ENCODE measurements at regions not wholly inside any gene's neighbourhood (a gene's known extent, or its start where the extent isn't known, plus 50 kb on each side); places are given as distances from the start of the nearest gene placed in this dataset.
A peak's percentile ranks its signal among the peaks of the same experiment; 100 is the strongest.
"Not testable (repeated sequence)": the region's sequence is repeated elsewhere in the genome, so short reads cannot be mapped to it uniquely, and the experiment has no call there.

DNA sequence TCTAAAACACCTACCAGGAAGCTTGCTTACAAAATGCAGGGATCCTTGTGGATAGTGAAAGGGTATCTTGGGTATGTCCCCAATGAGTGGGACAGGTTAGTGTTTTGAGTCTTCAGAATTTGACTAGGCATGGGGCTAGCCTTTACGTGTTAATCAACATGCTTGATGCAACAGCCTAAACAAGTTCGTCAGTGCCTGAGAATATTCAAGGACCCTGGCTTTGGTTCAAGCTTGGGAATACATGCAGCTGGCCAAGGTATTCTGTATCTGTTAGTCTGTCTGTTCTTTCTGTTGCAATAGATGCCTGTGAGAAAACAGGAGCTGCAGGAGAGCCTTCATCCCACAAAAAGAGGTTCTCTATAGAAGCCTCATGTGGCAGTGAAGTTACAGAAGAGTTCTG is 149.5 kb downstream of the CCNG2 start:
- DNase-seq (ENCODE audit: low read depth) = no peak

DNA sequence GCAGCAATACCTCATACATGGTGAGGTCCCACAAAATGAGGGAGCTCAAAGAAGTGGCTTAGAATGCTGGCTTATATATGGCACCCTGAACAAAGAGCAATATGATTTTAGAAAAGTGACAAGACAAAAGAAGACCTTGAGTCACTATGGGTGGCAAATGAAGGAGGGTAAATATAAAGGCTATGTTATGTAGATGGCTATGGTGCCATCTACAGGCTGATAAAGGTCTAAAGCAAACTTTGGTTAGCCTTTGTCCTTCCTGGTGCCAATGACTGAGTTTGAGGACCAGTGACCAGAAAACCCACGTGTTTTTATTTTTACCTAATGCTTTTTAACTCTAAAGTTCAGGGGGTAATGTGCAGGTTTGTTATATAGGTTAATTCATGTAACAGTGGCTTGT is 151.8 kb downstream of the CCNG2 start:
- peak; percentile 25 for DNase-seq (ENCODE audit: low read depth)

DNA sequence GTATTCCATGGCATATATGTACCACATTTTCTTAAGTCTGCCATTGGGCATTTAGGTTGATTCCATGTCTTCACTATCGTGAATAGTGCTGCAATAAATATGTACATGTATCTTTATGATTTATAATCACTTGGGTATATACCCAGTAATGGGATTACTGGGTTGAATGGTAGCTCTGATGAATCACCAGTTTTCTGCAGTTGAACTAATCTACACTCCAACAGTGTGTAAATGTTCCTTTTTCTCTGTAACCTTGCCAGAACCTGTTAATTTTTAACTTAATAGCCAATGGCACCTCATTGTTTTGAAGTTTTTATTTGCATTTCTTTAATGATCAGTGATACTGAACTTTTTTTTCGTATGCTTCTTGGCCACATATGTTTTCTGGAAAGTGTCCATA is 152.5 kb downstream of the CCNG2 start:
- no peak for DNase-seq (ENCODE audit: low read depth)

- no peak for DNase-seq (ENCODE audit: low read depth)
Measured at GRCh38 chr4:77310931-77311330, 153.9 kb downstream of the CCNG2 start.

DNA sequence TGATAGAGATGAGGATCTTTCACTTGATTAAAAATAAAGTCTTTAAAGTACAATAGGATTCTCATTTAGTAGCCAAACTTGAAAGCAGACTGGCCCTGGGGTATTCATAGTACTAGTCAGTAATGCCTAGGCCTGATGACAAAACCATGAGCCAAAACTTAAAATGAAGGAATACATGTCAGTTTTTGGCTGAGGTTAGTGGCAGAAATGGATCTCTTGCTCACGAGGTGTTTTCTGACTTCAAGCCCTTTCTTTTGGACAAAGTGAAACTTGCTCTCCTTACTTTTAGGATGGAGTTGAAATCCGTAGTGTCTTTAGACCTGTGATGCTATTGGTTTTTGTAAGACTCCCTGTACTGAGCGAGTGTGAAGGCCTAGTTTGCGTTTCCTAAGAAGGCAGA is 157.7 kb downstream of the CCNG2 start:
- no peak for DNase-seq (ENCODE audit: low read depth)

GRCh38 chr4:77327151-77327550 is 170.1 kb downstream of the CCNG2 start:
- DNase-seq (ENCODE audit: low read depth) = no peak

DNA sequence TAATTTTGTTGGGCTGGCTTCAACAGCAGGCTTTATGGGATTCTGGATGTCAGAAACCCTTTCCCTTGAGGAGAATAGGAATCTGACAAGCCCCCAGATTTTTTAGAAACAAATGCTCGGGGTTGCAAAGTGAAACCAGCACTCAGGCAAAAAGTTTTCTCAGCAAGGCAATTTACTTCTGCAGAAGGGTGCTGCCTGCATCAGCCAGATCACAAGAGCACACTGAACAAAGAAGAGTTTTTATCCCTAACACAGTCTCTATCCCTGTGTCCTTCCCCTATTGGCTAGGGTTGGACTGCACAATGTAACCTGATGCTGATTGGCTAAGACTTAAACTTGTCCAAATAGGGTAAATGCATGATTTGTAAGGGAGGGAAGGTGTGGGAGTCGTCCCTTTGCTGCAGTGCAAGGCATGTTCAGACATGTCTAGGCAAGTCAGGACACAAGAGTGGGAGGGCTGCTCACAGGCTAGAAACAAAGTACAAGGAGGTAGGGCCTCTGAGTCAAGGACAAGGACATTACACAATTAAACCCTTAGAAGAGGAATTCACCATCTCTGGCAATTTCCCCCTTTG is 175.8 kb downstream of the CCNG2 start:
- no peak for DNase-seq (ENCODE audit: low read depth)

GRCh38 chr4:77336411-77337142 is 179.6 kb downstream of the CCNG2 start:
- no peak for DNase-seq (ENCODE audit: low read depth)

GRCh38 chr4:77342170-77342810 is 185.3 kb downstream of the CCNG2 start:
- DNase-seq (ENCODE audit: low read depth) = no peak

DNA sequence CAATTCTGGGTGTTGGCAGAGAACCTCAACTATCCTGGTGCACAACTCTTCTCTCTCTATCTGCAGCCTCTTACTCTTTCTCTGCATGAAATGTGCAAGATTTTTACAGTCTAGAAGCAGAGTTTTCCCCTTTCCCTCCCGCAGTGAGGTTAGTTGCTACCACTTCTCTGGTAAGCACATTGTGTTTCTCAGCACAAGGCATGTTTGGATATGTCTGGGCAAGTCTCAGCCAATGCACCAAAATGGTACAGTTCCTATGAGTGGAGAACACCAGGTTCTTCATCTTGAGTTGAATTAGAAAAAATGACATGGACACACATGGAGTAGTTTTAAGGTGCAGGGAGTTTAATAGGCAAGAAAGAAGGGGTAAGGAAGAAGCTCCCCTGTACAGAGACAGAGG is 187.0 kb downstream of the CCNG2 start:
- DNase-seq (ENCODE audit: low read depth) = no peak

GRCh38 chr4:77344784-77345183 is 187.8 kb downstream of the CCNG2 start:
- DNase-seq (ENCODE audit: low read depth) = no peak

DNA sequence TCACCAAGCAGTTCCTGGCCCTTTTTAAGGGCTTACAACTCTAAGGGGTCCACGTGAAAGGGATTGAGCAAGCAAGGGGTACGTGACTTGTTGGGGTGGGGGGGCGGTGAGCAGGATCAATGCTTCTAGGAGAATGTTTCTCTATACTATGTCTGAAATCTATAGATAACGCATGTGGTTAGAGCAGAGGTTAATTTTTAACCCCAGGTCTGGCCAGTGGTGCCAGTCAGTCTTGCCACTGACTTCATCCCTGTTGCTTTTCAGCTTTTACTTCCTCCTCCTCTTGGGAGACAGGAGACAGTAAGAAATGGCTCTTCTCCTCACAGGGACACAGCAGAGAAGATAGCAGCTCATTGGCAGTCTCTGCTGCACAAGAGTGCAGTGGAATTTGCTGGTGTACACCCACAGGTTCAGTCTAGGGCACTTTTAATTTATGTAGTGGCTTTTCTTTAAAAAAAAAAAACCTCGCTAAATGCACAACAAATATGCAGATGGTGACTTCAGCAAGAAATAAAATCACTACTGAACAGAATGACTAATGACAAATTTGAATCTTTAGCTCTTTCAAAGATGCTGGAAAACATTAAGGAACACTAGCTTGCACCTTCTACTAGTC is 190.5 kb downstream of the CCNG2 start:
- no peak for DNase-seq (ENCODE audit: low read depth)

- no peak for DNase-seq (ENCODE audit: low read depth)
Measured at GRCh38 chr4:77348815-77349214, 191.8 kb downstream of the CCNG2 start.

- no peak for DNase-seq (ENCODE audit: low read depth)
Measured at GRCh38 chr4:77349364-77349763, 192.4 kb downstream of the CCNG2 start.

- no peak for DNase-seq (ENCODE audit: low read depth)
Measured at GRCh38 chr4:77349796-77350195, 192.8 kb downstream of the CCNG2 start.

GRCh38 chr4:77352192-77352591 is 195.2 kb downstream of the CCNG2 start:
- DNase-seq (ENCODE audit: low read depth) = no peak

GRCh38 chr4:77353724-77354315 is 196.8 kb downstream of the CCNG2 start:
- not testable (repeated sequence) for DNase-seq (ENCODE audit: low read depth)

GRCh38 chr4:77354550-77354949 is 197.5 kb downstream of the CCNG2 start:
- DNase-seq (ENCODE audit: low read depth) = no peak

GRCh38 chr4:77355731-77356130 is 198.7 kb downstream of the CCNG2 start:
- DNase-seq (ENCODE audit: low read depth) = no peak

- peak; percentile 15 for DNase-seq (ENCODE audit: low read depth)
Measured at GRCh38 chr4:77358315-77358928, 201.4 kb downstream of the CCNG2 start.

GRCh38 chr4:77360451-77360850 is 203.4 kb downstream of the CCNG2 start:
- DNase-seq (ENCODE audit: low read depth) = no peak

DNA sequence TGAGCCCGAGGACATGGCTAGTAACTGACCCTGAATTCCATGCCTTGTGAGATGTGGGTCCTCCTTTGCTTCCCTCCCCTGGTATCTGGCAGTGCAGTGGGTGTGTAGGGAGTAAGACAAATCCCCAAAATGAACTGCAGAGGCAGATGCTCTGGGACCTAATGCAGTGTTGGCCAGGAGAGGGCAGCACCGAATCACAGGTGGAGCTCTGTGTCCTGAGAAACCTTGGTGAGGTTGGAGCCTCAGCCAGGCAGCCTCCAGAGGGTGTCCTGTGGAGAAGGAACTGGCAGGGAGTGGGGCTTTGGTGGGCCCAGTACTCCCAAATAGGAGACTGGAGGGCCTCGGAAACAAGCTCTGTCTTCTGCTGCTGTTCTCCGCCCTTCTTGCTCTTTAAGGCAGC is 209.9 kb downstream of the CCNG2 start:
- DNase-seq (ENCODE audit: low read depth) = not testable (repeated sequence)

Data from M059J (cell line).